Astrocyte of the cerebellum (primary cell): ENCODE measurements at regions not wholly inside any gene's neighbourhood (a gene's known extent, or its start where the extent isn't known, plus 50 kb on each side); places are given as distances from the start of the nearest gene placed in this dataset.

Experiments used
- DNase-seq: peaks from one replicate; pipeline ENCODE4 v3.0.0-alpha.2; 2011; ENCODE audit warnings: low read depth
- H3K4me3 ChIP-seq: 2 replicates; pipeline ENCODE4 v1.5.1; 2011; ENCODE audit warnings: mild to moderate bottlenecking, low read depth, low read length, moderate library complexity
- in situ Hi-C: cut with HindIII; loops from 2 replicates; pipeline ENCODE4 v1.10.0; 2017; ENCODE audit warnings: low sequenced_read_pairs
- TF ChIP-seq, protein P1 (sequence below): IDR thresholded peaks from 2 replicates; pipeline ENCODE4 v1.5.1; 2012; ENCODE audit warnings: low read length, low read depth, moderate library complexity, mild to moderate bottlenecking; ENCODE audit errors: missing control alignments

DNA sequence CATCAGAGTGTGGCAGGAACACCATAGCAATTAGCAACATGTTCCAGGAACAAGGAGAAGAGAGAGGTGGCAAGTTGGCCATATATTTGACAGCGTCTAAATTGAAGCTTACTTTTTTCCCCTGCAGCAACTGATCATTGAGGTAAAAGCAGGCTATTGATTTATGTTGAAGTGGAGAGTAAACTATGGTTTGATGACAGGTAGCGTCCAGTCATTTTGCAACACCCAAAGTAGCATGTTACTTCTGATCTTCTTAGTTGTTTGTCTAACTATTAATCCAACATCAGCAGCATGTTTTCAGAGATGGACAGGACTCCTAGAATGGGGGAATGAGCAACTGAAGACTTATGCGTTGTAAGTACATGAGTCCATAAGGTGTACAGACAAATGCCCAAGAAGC lies 225.8 kb downstream of the ZPLD1 start:
- DNase-seq, result no peak
- in situ Hi-C loops, result no loop called here
- TF ChIP-seq, protein P1, sequence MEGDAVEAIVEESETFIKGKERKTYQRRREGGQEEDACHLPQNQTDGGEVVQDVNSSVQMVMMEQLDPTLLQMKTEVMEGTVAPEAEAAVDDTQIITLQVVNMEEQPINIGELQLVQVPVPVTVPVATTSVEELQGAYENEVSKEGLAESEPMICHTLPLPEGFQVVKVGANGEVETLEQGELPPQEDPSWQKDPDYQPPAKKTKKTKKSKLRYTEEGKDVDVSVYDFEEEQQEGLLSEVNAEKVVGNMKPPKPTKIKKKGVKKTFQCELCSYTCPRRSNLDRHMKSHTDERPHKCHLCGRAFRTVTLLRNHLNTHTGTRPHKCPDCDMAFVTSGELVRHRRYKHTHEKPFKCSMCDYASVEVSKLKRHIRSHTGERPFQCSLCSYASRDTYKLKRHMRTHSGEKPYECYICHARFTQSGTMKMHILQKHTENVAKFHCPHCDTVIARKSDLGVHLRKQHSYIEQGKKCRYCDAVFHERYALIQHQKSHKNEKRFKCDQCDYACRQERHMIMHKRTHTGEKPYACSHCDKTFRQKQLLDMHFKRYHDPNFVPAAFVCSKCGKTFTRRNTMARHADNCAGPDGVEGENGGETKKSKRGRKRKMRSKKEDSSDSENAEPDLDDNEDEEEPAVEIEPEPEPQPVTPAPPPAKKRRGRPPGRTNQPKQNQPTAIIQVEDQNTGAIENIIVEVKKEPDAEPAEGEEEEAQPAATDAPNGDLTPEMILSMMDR, result no peak
- no peak overlapping the region for H3K4me3 ChIP-seq

DNA sequence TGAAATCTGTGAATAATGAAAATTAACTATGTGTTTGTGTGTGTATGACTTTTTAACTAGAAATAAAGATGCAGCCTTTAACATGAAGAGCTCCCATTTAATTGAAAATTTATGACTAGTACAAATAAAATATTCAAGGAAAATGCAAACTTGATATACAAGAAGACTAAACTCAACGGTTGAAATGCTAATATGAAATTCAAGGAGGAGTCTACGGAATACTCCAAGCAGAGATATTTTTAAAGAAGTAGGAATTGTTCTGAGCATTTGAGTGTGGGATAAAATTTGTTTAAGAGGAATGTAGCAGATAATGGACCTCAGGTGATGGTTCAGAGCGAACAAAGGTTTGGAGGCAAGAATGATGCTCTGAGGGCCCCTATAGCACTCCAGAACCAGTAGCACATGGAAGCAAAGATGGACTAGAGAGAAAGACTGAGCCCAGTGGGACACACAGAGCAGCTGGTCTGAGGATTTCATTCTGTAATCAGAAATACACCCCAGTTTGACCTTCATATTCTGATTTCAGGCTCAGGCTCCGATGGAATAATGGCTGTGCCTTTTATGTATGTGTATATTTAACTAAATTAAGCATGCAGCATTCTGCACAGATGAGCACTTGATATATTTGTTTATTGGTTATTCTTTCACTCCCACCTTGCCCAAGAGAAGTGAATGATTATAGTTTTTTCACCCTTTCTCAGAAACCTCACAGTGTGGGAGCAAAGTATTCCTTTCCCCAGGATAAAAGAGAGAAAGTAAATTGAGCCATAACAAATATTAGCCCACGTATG lies 227.1 kb downstream of the ZPLD1 start:
- in situ Hi-C loops, result no loop called here

DNA sequence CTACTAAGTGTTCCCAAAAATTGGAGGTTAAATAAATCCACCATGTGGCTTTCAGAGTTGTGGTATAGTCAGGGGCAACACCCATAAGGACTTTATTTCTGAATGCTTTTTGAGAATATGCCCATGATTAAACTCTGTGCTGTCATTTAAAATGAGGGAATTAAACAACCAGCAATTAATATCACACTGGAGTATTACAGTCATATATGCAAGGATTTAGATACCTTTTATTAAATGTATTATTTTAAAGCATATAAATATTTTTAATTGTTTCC lies 227.6 kb downstream of the ZPLD1 start:
- no peak for DNase-seq

More for the DNA sequence above, 227.1 kb downstream of the ZPLD1 start:
- no peak overlapping the region for H3K4me3 ChIP-seq
- DNase-seq, result no peak
- TF ChIP-seq, protein P1, result no peak

DNA sequence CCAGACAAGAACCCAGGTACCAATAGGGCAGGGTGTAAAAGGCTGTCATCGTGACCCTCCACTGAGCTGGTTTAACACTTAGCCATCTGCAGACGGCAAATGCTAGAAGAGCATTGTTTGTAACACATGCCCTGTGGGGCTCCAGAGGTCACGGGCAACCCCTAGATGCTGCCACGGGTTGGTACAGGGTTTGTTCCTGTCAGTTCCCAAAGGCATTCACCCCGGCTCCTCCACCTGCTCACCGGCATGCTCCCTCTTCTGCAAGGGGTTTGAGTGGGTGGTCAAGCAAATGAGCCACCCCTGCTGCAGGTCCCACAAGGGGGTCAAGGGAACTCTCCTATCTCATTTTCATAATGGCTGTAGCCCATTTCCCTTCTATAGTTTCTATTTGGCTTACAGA lies 229.3 kb downstream of the ZPLD1 start:
- in situ Hi-C loops, result no loop called here
- TF ChIP-seq, protein P1, result no peak
- no peak for DNase-seq
- H3K4me3 ChIP-seq, result no peak overlapping the region

More for the DNA sequence above, 227.6 kb downstream of the ZPLD1 start:
- H3K4me3 ChIP-seq, result no peak overlapping the region
- in situ Hi-C loops, result no loop called here
- TF ChIP-seq, protein P1, result no peak

DNA sequence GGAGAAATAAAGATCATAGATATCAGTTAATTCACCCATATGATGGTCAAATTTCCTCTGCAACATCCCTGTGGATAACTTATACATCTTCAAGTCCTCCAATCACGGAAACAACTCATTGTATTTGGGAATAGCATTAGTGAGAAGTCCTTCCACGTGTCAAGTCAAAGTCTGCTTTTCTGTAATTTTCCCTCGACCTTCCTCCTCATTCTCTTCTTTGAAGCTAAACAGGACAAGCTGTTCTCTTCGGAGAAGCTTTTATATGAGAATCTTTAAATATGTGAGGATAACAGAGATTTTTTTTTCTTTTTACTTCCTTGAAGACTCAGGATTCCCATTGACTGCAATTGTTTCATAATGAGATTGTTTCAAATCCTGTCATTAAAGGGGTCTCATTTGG lies 230.4 kb downstream of the ZPLD1 start:
- DNase-seq, result no peak
- in situ Hi-C loops, result no loop called here
- no peak overlapping the region for H3K4me3 ChIP-seq
- TF ChIP-seq, protein P1, result no peak

DNA sequence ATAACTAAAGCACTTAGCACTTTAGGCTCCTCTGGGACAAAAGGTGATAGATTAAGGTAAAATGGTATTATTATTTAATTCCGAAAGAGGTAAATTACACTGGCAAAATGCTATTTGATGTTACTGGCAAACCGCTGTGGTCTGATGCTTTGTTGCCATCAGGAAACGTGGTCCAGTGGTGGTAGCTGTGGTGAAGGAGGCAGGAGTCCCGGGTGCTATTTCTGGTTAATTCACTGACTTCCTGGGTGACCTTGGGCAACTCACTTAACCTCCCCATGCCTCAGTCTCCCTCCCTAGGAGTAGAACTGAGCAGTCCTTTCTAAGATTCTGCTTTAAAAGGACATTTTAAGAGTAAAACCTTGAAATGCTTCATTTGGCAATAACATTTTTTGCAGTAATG lies 233.4 kb downstream of the ZPLD1 start:
- DNase-seq, result no peak
- no peak overlapping the region for H3K4me3 ChIP-seq
- TF ChIP-seq, protein P1, result no peak
- in situ Hi-C loops, result no loop called here
